ENCODE measurements at regions not wholly inside any gene's neighbourhood (a gene's known extent, or its start where the extent isn't known, plus 50 kb on each side); places are given as distances from the start of the nearest gene placed in this dataset.

- no peaks in the 10 kb centered on the region for H3K9me2 ChIP-seq (replicated peaks; ENCODE audit: low read length)
- no peaks in the 10 kb centered on the region for H4K20me1 ChIP-seq (ENCODE audit: low read length)
- H3K79me2 ChIP-seq (ENCODE audit: low read length) = no peaks in the 10 kb centered on the region
- peaks cover 9% of the 10 kb centered on the region; the same call in 1 of the 2 replicates for H3K9me3 ChIP-seq (ENCODE audit: low read length)
- H3K27me3 ChIP-seq (ENCODE audit: low read length) = no peaks in the 10 kb centered on the region
- H3K4me3 ChIP-seq (ENCODE audit: low read length) = no peak overlapping the region
- H3K27ac ChIP-seq (ENCODE audit: low read length) = no peak overlapping the region
- H3F3A ChIP-seq (ENCODE audit: low read length, unreplicated experiment) = no peaks in the 10 kb centered on the region
- CTCF ChIA-PET = no interaction called here
- ATAC-seq (no peak), DNase-seq (no peak)
- intact Hi-C loops (cut with micrococcal nuclease) = no loop called here
- BruUV-seq (replicated peaks) = no TSS peak
- H2AFZ ChIP-seq (ENCODE audit: low read length) = no peak overlapping the region
- TF ChIP-seq EZH2phosphoT487 (IDR thresholded peaks at IDR 0.05; ENCODE audit: borderline replicate concordance, low read length) (no peak), EZH2 (IDR thresholded peaks at IDR 0.05; ENCODE audit: low read length, unreplicated experiment) (no peak)
- TF ChIP-seq, protein P1, sequence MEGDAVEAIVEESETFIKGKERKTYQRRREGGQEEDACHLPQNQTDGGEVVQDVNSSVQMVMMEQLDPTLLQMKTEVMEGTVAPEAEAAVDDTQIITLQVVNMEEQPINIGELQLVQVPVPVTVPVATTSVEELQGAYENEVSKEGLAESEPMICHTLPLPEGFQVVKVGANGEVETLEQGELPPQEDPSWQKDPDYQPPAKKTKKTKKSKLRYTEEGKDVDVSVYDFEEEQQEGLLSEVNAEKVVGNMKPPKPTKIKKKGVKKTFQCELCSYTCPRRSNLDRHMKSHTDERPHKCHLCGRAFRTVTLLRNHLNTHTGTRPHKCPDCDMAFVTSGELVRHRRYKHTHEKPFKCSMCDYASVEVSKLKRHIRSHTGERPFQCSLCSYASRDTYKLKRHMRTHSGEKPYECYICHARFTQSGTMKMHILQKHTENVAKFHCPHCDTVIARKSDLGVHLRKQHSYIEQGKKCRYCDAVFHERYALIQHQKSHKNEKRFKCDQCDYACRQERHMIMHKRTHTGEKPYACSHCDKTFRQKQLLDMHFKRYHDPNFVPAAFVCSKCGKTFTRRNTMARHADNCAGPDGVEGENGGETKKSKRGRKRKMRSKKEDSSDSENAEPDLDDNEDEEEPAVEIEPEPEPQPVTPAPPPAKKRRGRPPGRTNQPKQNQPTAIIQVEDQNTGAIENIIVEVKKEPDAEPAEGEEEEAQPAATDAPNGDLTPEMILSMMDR (conservative IDR thresholded peaks at IDR 0.05; ENCODE audit: low read depth, low read length) = no peak
- POLR2A ChIA-PET (ENCODE audit: unreplicated experiment) = no interaction called here
- no peaks in the 10 kb centered on the region for H3K4me1 ChIP-seq (ENCODE audit: insufficient read depth, low read length)
- H3K9ac ChIP-seq (ENCODE audit: low read length) = no peak overlapping the region
- no peak overlapping the region for H3K4me2 ChIP-seq (ENCODE audit: low read length)
- H3K36me3 ChIP-seq (ENCODE audit: low read depth, low read length) = no peaks in the 10 kb centered on the region
These were observed 987.4 kb downstream of the TUSC7 start for GRCh38 chr3:117696851-117697407.

GRCh38 chr3:117699058-117699457 lies 989.5 kb downstream of the TUSC7 start:
- no peak overlapping the region for H3K4me3 ChIP-seq (ENCODE audit: low read length)
- intact Hi-C loops (cut with micrococcal nuclease) = no loop called here
- ChIA-PET POLR2A (ENCODE audit: unreplicated experiment) (no interaction called here), CTCF (no interaction called here)
- H3K9me2 ChIP-seq (replicated peaks; ENCODE audit: low read length) = no peaks in the 10 kb centered on the region
- no peaks in the 10 kb centered on the region for H3F3A ChIP-seq (ENCODE audit: low read length, unreplicated experiment)
- H3K27me3 ChIP-seq (ENCODE audit: low read length) = no peaks in the 10 kb centered on the region
- H3K36me3 ChIP-seq (ENCODE audit: low read depth, low read length) = no peaks in the 10 kb centered on the region
- H3K9ac ChIP-seq (ENCODE audit: low read length) = no peak overlapping the region
- H4K20me1 ChIP-seq (ENCODE audit: low read length) = no peaks in the 10 kb centered on the region
- H3K4me2 ChIP-seq (ENCODE audit: low read length) = no peak overlapping the region
- H3K27ac ChIP-seq (ENCODE audit: low read length) = no peak overlapping the region
- BruUV-seq (replicated peaks) = no TSS peak
- ATAC-seq = no peak
- no peak overlapping the region for H2AFZ ChIP-seq (ENCODE audit: low read length)
- no peaks in the 10 kb centered on the region for H3K4me1 ChIP-seq (ENCODE audit: insufficient read depth, low read length)
- TF ChIP-seq EZH2phosphoT487 (IDR thresholded peaks at IDR 0.05; ENCODE audit: borderline replicate concordance, low read length) (no peak), EZH2 (IDR thresholded peaks at IDR 0.05; ENCODE audit: low read length, unreplicated experiment) (no peak)
- TF ChIP-seq, protein P1 (conservative IDR thresholded peaks at IDR 0.05; ENCODE audit: low read depth, low read length) = no peak
- H3K9me3 ChIP-seq (ENCODE audit: low read length) = peaks cover 9% of the 10 kb centered on the region; the same call in 1 of the 2 replicates
- DNase-seq = no peak
- no peaks in the 10 kb centered on the region for H3K79me2 ChIP-seq (ENCODE audit: low read length)

DNA sequence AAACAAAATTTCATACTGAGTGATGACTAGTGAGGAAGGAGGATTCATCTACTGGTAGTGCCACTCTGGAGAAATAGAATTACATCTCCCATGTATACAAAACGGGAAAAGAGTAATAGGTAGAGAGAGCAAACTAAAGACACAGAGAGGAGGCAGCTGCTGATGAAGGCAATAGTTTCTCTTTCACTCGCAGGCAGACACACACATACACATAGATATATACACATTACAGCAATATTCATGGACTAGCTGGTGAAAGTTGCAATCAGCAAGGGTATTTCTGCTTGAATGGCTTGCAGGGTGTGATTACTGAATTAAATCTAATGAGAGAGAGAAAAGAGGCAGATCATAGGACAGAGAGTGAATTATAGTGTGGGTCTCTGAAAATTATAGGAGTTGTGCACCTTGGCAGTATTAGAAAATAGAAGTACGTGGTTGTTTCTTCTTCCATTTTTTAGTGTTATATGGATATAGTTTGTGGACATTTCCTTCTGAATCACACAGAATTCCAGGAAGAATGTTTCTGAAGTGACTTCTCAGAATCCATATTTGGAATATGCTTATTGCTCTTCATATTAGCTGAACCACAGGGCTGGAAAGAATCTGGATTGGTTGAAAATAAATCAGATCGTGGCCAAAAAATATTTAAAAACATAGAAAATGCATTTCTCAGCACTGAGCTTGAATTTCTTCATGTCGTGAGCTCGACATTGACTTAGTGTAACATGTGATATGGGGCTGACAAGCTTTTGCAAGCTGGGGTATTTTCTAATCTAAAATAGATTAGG lies 991.2 kb downstream of the TUSC7 start:
- Histone ChIP-seq H3K4me2 (ENCODE audit: low read length) (no peak overlapping the region), H3K36me3 (ENCODE audit: low read depth, low read length) (no peaks in the 10 kb centered on the region), H3K27me3 (ENCODE audit: low read length) (no peaks in the 10 kb centered on the region), H2AFZ (ENCODE audit: low read length) (no peak overlapping the region), H4K20me1 (ENCODE audit: low read length) (no peaks in the 10 kb centered on the region), H3K4me1 (ENCODE audit: insufficient read depth, low read length) (no peaks in the 10 kb centered on the region), H3F3A (ENCODE audit: low read length, unreplicated experiment) (no peaks in the 10 kb centered on the region), H3K9me3 (ENCODE audit: low read length) (peaks cover 9% of the 10 kb centered on the region; the same call in 1 of the 2 replicates), H3K9ac (ENCODE audit: low read length) (no peak overlapping the region), H3K4me3 (ENCODE audit: low read length) (no peak overlapping the region), H3K9me2 (replicated peaks; ENCODE audit: low read length) (no peaks in the 10 kb centered on the region), H3K27ac (ENCODE audit: low read length) (no peak overlapping the region), H3K79me2 (ENCODE audit: low read length) (no peaks in the 10 kb centered on the region)
- ATAC-seq (no peak), DNase-seq (no peak)
- ChIA-PET CTCF (no interaction called here), POLR2A (ENCODE audit: unreplicated experiment) (no interaction called here)
- BruUV-seq (replicated peaks) = no TSS peak
- TF ChIP-seq, protein P1 (conservative IDR thresholded peaks at IDR 0.05; ENCODE audit: low read depth, low read length) = no peak
- TF ChIP-seq EZH2 (IDR thresholded peaks at IDR 0.05; ENCODE audit: low read length, unreplicated experiment) (no peak), EZH2phosphoT487 (IDR thresholded peaks at IDR 0.05; ENCODE audit: borderline replicate concordance, low read length) (no peak)
- intact Hi-C loops (cut with micrococcal nuclease) = no loop called here

Data from PC-3 (cell line).